HEK293T (cell line): ENCODE measurements at regions not wholly inside any gene's neighbourhood (a gene's known extent, or its start where the extent isn't known, plus 50 kb on each side); places are given as distances from the start of the nearest gene placed in this dataset.

Source experiments
- FOXM1 ChIP-seq: fragments of 450-650 bp; IDR thresholded peaks from 2 replicates; pipeline ENCODE4 v1.6.1; 2017; ENCODE audit warnings: mild to moderate bottlenecking, borderline replicate concordance
- HDGF ChIP-seq: fragments of 450-650 bp; IDR thresholded peaks from 2 replicates; pipeline ENCODE4 v1.6.1; 2017; ENCODE audit warnings: antibody characterized with exemption, borderline replicate concordance
- L3MBTL2 ChIP-seq: fragments of 450-650 bp; conservative IDR thresholded peaks from 2 replicates; pipeline ENCODE4 v1.6.1; 2016; ENCODE audit warnings: mild to moderate bottlenecking
- SP1 ChIP-seq: fragments of 450-650 bp; IDR thresholded peaks from 2 replicates; pipeline ENCODE4 v1.6.1; 2017
- SUZ12 ChIP-seq: fragments of 450-650 bp; IDR thresholded peaks from 2 replicates; pipeline ENCODE4 v1.6.1; 2016; ENCODE audit warnings: mild to moderate bottlenecking
- TARDBP ChIP-seq: fragments of 450-650 bp; IDR thresholded peaks from 2 replicates; pipeline ENCODE4 v1.6.1; 2016

- TF ChIP-seq HDGF (no peak), SUZ12 (no peak), FOXM1 (no peak), SP1 (no peak), TARDBP (no peak), L3MBTL2 (no peak)
These were observed 299.6 kb downstream of the PCNX1 start for GRCh38 chr14:71206766-71207371.
